ENCODE measurements at regions not wholly inside any gene's neighbourhood (a gene's known extent, or its start where the extent isn't known, plus 50 kb on each side); places are given as distances from the start of the nearest gene placed in this dataset.
"Not testable (repeated sequence)": the region's sequence is repeated elsewhere in the genome, so short reads cannot be mapped to it uniquely, and the experiment has no call there.

- DNase-seq = no peak
These were observed 487.1 kb downstream of the PLOD2 start for GRCh38 chr3:145673838-145674237.

- no peak for DNase-seq
These were observed 482.6 kb downstream of the PLOD2 start for GRCh38 chr3:145678401-145678800.

- no peak for DNase-seq
These were observed 479.8 kb downstream of the PLOD2 start for GRCh38 chr3:145681181-145681580.

GRCh38 chr3:145687978-145688377 lies 473.0 kb downstream of the PLOD2 start:
- not testable (repeated sequence) for DNase-seq

- DNase-seq = no peak
These were observed 468.2 kb downstream of the PLOD2 start for GRCh38 chr3:145692751-145693150.

GRCh38 chr3:145696011-145696410 lies 465.0 kb downstream of the PLOD2 start:
- no peak for DNase-seq

GRCh38 chr3:145698250-145698649 lies 462.7 kb downstream of the PLOD2 start:
- DNase-seq = no peak

GRCh38 chr3:145698749-145699148 lies 462.2 kb downstream of the PLOD2 start:
- DNase-seq = no peak

GRCh38 chr3:145704020-145704419 lies 457.0 kb downstream of the PLOD2 start:
- DNase-seq = no peak

GRCh38 chr3:145709779-145710178 lies 451.2 kb downstream of the PLOD2 start:
- not testable (repeated sequence) for DNase-seq

GRCh38 chr3:145716519-145716918 lies 444.5 kb downstream of the PLOD2 start:
- DNase-seq = no peak

- DNase-seq = no peak
These were observed 441.9 kb downstream of the PLOD2 start for GRCh38 chr3:145719114-145719513.

- no peak for DNase-seq
These were observed 439.6 kb downstream of the PLOD2 start for GRCh38 chr3:145721273-145721805.

GRCh38 chr3:145721815-145722214 lies 439.2 kb downstream of the PLOD2 start:
- no peak for DNase-seq

GRCh38 chr3:145727476-145727875 lies 433.5 kb downstream of the PLOD2 start:
- no peak for DNase-seq

GRCh38 chr3:145735631-145736030 lies 425.4 kb downstream of the PLOD2 start:
- DNase-seq = no peak

- no peak for DNase-seq
These were observed 423.0 kb downstream of the PLOD2 start for GRCh38 chr3:145737952-145738351.

- no peak for DNase-seq
These were observed 421.1 kb downstream of the PLOD2 start for GRCh38 chr3:145739926-145740325.

GRCh38 chr3:145750657-145751056 lies 410.3 kb downstream of the PLOD2 start:
- no peak for DNase-seq

- DNase-seq = no peak
These were observed 408.4 kb downstream of the PLOD2 start for GRCh38 chr3:145752576-145752975.

- no peak for DNase-seq
These were observed 406.2 kb downstream of the PLOD2 start for GRCh38 chr3:145754605-145755289.

GRCh38 chr3:145760036-145760435 lies 400.9 kb downstream of the PLOD2 start:
- DNase-seq = no peak

GRCh38 chr3:145767909-145768308 lies 393.1 kb downstream of the PLOD2 start:
- DNase-seq = no peak

GRCh38 chr3:145776782-145777408 lies 384.1 kb downstream of the PLOD2 start:
- no peak for DNase-seq

- no peak for DNase-seq
These were observed 380.7 kb downstream of the PLOD2 start for GRCh38 chr3:145780301-145780700.

Data from CD4-positive, alpha-beta T cell treated with Interleukin-15 for 1 hour (primary cell).